Motor neuron (in vitro differentiated cells): ENCODE measurements at regions not wholly inside any gene's neighbourhood (a gene's known extent, or its start where the extent isn't known, plus 50 kb on each side); places are given as distances from the start of the nearest gene placed in this dataset.
"Not testable (repeated sequence)": the region's sequence is repeated elsewhere in the genome, so short reads cannot be mapped to it uniquely, and the experiment has no call there.

Experiments used
- ATAC-seq, 8 experiments: fragments of 200-7000 bp; cut with Tn5 transposase; replicated peaks in 6 of 8; 2 replicates each; pipeline ENCODE4 v1.8.0; 2021; ENCODE audit warnings: mild to moderate bottlenecking in 8 of 8, moderate library complexity in 8 of 8
- H3K27ac ChIP-seq, 2 donors: fragments of 250-450 bp; sonication (Bioruptor Pico); 2 replicates each; pipeline ENCODE4 v1.9.0; 2021; ENCODE audit warnings: antibody characterized with exemption in 2 of 2, mild to moderate bottlenecking in 2 of 2, moderate library complexity in 1 of 2
- H3K4me1 ChIP-seq, 2 donors: fragments of 250-450 bp; sonication (Bioruptor Pico); replicated peaks in 1 of 2; 2 replicates each; pipeline ENCODE4 v1.6.1; 2021; ENCODE audit warnings: antibody characterized with exemption in 2 of 2, mild to moderate bottlenecking in 2 of 2, moderate library complexity in 1 of 2
- H3K4me3 ChIP-seq, 5 donors: fragments of 250-450 bp; sonication (Bioruptor Pico); 2 replicates each; pipeline ENCODE4 v1.9.0; 2021; ENCODE audit warnings: antibody characterized with exemption in 5 of 5, mild to moderate bottlenecking in 5 of 5, moderate library complexity in 4 of 5
- WGBS, 10 experiments: fragments of 450-650 bp; shearing (Covaris generic); methylation state at CpG; one replicate each; pipeline ENCODE4 v1.0.0; 2022; 5-methylcytosine and 5-hydroxymethylcytosine counted together
- in situ Hi-C, 9 experiments: fragments of 400-800 bp; cut with MboI; loops; one replicate each; pipeline ENCODE4 v1.15.0; 2021; ENCODE audit warnings: low sequenced_read_pairs in 9 of 9, low pct_unique_long_range_greater_than_20kb in 2 of 9; ENCODE audit not compliant: unreplicated experiment in 9 of 9

GRCh38 chr4:62461961-62462360 is 1261.8 kb downstream of the ADGRL3 start:
- no peak overlapping the region for H3K27ac ChIP-seq
- ATAC-seq: no peak
- in situ Hi-C loops: no loop called here

GRCh38 chr4:62460329-62460728 is 1260.2 kb downstream of the ADGRL3 start:
- no peaks in the 10 kb centered on the region for H3K4me1 ChIP-seq
- no peak overlapping the region for H3K27ac ChIP-seq
- in situ Hi-C loops: no loop called here
- H3K4me3 ChIP-seq: no peak overlapping the region
- WGBS, 10 experiments: 2 to 100% (median 63%) methylated on average over 1 to 3 of the region's 3 CpGs
- ATAC-seq: no peak

More at GRCh38 chr4:62461961-62462360, 1261.8 kb downstream of the ADGRL3 start:
- Histone ChIP-seq H3K4me3 (no peak overlapping the region), H3K4me1 (no peaks in the 10 kb centered on the region)

- in situ Hi-C loops: no loop called here
- ATAC-seq: no peak
- Histone ChIP-seq H3K27ac (no peak overlapping the region), H3K4me1 (no peaks in the 10 kb centered on the region), H3K4me3 (no peak overlapping the region)
- 0 to 79% (median 38%) methylated on average over 2 to 5 of the region's 5 CpGs for WGBS, 10 experiments
Measured at GRCh38 chr4:62457356-62457755, 1257.2 kb downstream of the ADGRL3 start.

- Histone ChIP-seq H3K27ac (no peak overlapping the region), H3K4me3 (no peak overlapping the region), H3K4me1 (no peaks in the 10 kb centered on the region)
- in situ Hi-C loops: no loop called here
- ATAC-seq: no peak
Measured at GRCh38 chr4:62455871-62456270, 1255.7 kb downstream of the ADGRL3 start.

GRCh38 chr4:62454535-62454934 is 1254.4 kb downstream of the ADGRL3 start:
- WGBS, 10 experiments: 0 to 89% (median 35%) methylated on average over 1 of the region's 1 CpG; no CpG with 5 or more reads in 2 of the 10 experiments
- ATAC-seq: no peak
- H3K4me3 ChIP-seq: no peak overlapping the region
- no peaks in the 10 kb centered on the region for H3K4me1 ChIP-seq
- H3K27ac ChIP-seq: no peak overlapping the region
- in situ Hi-C loops: no loop called here

GRCh38 chr4:62450740-62451139 is 1250.6 kb downstream of the ADGRL3 start:
- H3K4me3 ChIP-seq: no peak overlapping the region
- ATAC-seq: no peak
- H3K4me1 ChIP-seq: no peaks in the 10 kb centered on the region
- H3K27ac ChIP-seq: no peak overlapping the region
- in situ Hi-C loops: no loop called here

GRCh38 chr4:62449538-62449937 is 1249.4 kb downstream of the ADGRL3 start:
- peak in 1 of 8 experiments; percentile 36 for ATAC-seq
- 0 to 100% (median 71%) methylated on average over 1 to 2 of the region's 2 CpGs; no CpG with 5 or more reads in 4 of the 10 experiments for WGBS, 10 experiments

GRCh38 chr4:62448911-62449310 is 1248.8 kb downstream of the ADGRL3 start:
- no peak overlapping the region for H3K4me3 ChIP-seq
- no peak overlapping the region for H3K27ac ChIP-seq
- WGBS, 10 experiments: 0 to 100% (median 86%) methylated on average over 1 to 2 of the region's 2 CpGs; no CpG with 5 or more reads in 1 of the 10 experiments
- no peak for ATAC-seq
- in situ Hi-C loops: no loop called here
- no peaks in the 10 kb centered on the region for H3K4me1 ChIP-seq

More at GRCh38 chr4:62449538-62449937, 1249.4 kb downstream of the ADGRL3 start:
- Histone ChIP-seq H3K4me1 (no peaks in the 10 kb centered on the region), H3K4me3 (no peak overlapping the region), H3K27ac (no peak overlapping the region)
- in situ Hi-C loops: no loop called here

- in situ Hi-C loops: no loop called here
- WGBS, 10 experiments: 0 to 90% (median 68%) methylated on average over 1 to 3 of the region's 3 CpGs; no CpG with 5 or more reads in 2 of the 10 experiments
- no peak for ATAC-seq
- Histone ChIP-seq H3K27ac (no peak overlapping the region), H3K4me1 (no peaks in the 10 kb centered on the region), H3K4me3 (no peak overlapping the region)
Measured at GRCh38 chr4:62439051-62439450, 1238.9 kb downstream of the ADGRL3 start.

GRCh38 chr4:62434921-62435320 is 1234.8 kb downstream of the ADGRL3 start:
- in situ Hi-C loops: no loop called here
- Histone ChIP-seq H3K4me3 (no peak overlapping the region), H3K27ac (no peak overlapping the region), H3K4me1 (no peaks in the 10 kb centered on the region)
- ATAC-seq: no peak

GRCh38 chr4:62431513-62432231 is 1231.5 kb downstream of the ADGRL3 start:
- ATAC-seq: peak in 3 of 8 experiments; percentile 10 to 98 (median 80)
- H3K27ac ChIP-seq, H3K4me3 ChIP-seq, in situ Hi-C loops, H3K4me1 ChIP-seq: not testable (repeated sequence)
- WGBS, 10 experiments: 19 to 100% (median 87%) methylated on average over 1 to 5 of the region's 8 CpGs; no CpG with 5 or more reads in 2 of the 10 experiments

- in situ Hi-C loops: no loop called here
- no peaks in the 10 kb centered on the region for H3K4me1 ChIP-seq
- no peak for ATAC-seq
Measured at GRCh38 chr4:62429297-62429696, 1229.2 kb downstream of the ADGRL3 start.

GRCh38 chr4:62415256-62415655 is 1215.1 kb downstream of the ADGRL3 start:
- in situ Hi-C loops: no loop called here
- H3K4me3 ChIP-seq: no peak overlapping the region
- ATAC-seq: no peak
- no peaks in the 10 kb centered on the region for H3K4me1 ChIP-seq
- no peak overlapping the region for H3K27ac ChIP-seq
- WGBS, 10 experiments: 0 to 100% (median 54%) methylated on average over 1 of the region's 1 CpG; no CpG with 5 or more reads in 4 of the 10 experiments

More at GRCh38 chr4:62429297-62429696, 1229.2 kb downstream of the ADGRL3 start:
- no peak overlapping the region for H3K4me3 ChIP-seq
- no peak overlapping the region for H3K27ac ChIP-seq
- WGBS, 10 experiments: 7 to 100% (median 89%) methylated on average over 1 to 5 of the region's 5 CpGs; no CpG with 5 or more reads in 1 of the 10 experiments

GRCh38 chr4:62414563-62414962 is 1214.4 kb downstream of the ADGRL3 start:
- ATAC-seq: no peak
- Histone ChIP-seq H3K4me3 (no peak overlapping the region), H3K4me1 (no peaks in the 10 kb centered on the region), H3K27ac (no peak overlapping the region)
- in situ Hi-C loops: no loop called here
